H9 (cell line): ENCODE measurements at regions not wholly inside any gene's neighbourhood (a gene's known extent, or its start where the extent isn't known, plus 50 kb on each side); places are given as distances from the start of the nearest gene placed in this dataset.

Source experiments
- DNase-seq: peaks from one replicate; pipeline ENCODE4 v3.0.0-alpha.2; 2017
- H2AFZ ChIP-seq: one replicate; pipeline ENCODE4 v1.6.1; 2013; ENCODE audit warnings: mild to moderate bottlenecking, low read length, control low read depth, moderate library complexity
- H2AK5ac ChIP-seq: 2 replicates; pipeline ENCODE4 v1.6.1; 2013; ENCODE audit warnings: low read length, control low read depth, mixed read lengths; ENCODE audit not compliant: insufficient read length
- H2BK120ac ChIP-seq: one replicate; pipeline ENCODE4 v1.6.1; 2013; ENCODE audit warnings: low read depth, mild to moderate bottlenecking, low read length, control low read depth, inconsistent platforms; ENCODE audit not compliant: poor library complexity, severe bottlenecking
- H2BK12ac ChIP-seq: 2 replicates; pipeline ENCODE4 v1.6.1; 2013; ENCODE audit warnings: low read length, control low read depth, mixed read lengths, low read depth; ENCODE audit not compliant: insufficient read length
- H2BK15ac ChIP-seq: 2 replicates; pipeline ENCODE4 v1.6.1; 2013; ENCODE audit warnings: low read depth, low read length, control low read depth
- H2BK20ac ChIP-seq: one replicate; pipeline ENCODE4 v1.6.1; 2013; ENCODE audit warnings: low read depth, mild to moderate bottlenecking, low read length, control low read depth, inconsistent platforms; ENCODE audit not compliant: poor library complexity, severe bottlenecking
- H2BK5ac ChIP-seq: 2 replicates; pipeline ENCODE4 v1.6.1; 2013; ENCODE audit warnings: low read length, control low read depth, mixed read lengths; ENCODE audit not compliant: insufficient read length
- H3K14ac ChIP-seq: 2 replicates; pipeline ENCODE4 v1.6.1; 2013; ENCODE audit warnings: low read length, control low read depth; ENCODE audit not compliant: insufficient read depth
- H3K18ac ChIP-seq: 2 replicates; pipeline ENCODE4 v1.6.1; 2013; ENCODE audit warnings: low read depth, mild to moderate bottlenecking, mixed read lengths, low read length, control low read depth; ENCODE audit not compliant: insufficient read length
- H3K23ac ChIP-seq: 2 replicates; pipeline ENCODE4 v1.6.1; 2013; ENCODE audit warnings: low read length, control low read depth, mixed read lengths, low read depth; ENCODE audit not compliant: insufficient read length
- H3K23me2 ChIP-seq: 2 replicates; pipeline ENCODE4 v1.6.1; 2013; ENCODE audit warnings: low read depth, mild to moderate bottlenecking, mixed read lengths, low read length, control low read depth; ENCODE audit not compliant: insufficient read length, poor library complexity, severe bottlenecking
- H3K27ac ChIP-seq: 2 replicates; pipeline ENCODE4 v1.5.1; 2013; ENCODE audit warnings: low read length, control low read depth, mixed read lengths, low read depth; ENCODE audit not compliant: insufficient read length
- H3K27me3 ChIP-seq: 2 replicates; pipeline ENCODE4 v1.6.1; 2013; ENCODE audit warnings: low read length, control low read depth, inconsistent platforms; ENCODE audit not compliant: insufficient read depth
- H3K4ac ChIP-seq: 2 replicates; pipeline ENCODE4 v1.6.1; 2013; ENCODE audit warnings: low read depth, mild to moderate bottlenecking, control low read depth, inconsistent platforms, low read length, moderate library complexity
- H3K4me1 ChIP-seq: 2 replicates; pipeline ENCODE4 v1.6.1; 2013; ENCODE audit warnings: low read length, control low read depth, inconsistent platforms; ENCODE audit not compliant: insufficient read depth
- H3K4me2 ChIP-seq: 2 replicates; pipeline ENCODE4 v1.6.1; 2013; ENCODE audit warnings: low read length, control low read depth, mixed read lengths; ENCODE audit not compliant: insufficient read length, insufficient read depth
- H3K56ac ChIP-seq: 2 replicates; pipeline ENCODE4 v1.6.1; 2013; ENCODE audit warnings: low read depth, mild to moderate bottlenecking, mixed read lengths, low read length, control low read depth; ENCODE audit not compliant: insufficient read length
- H3K79me1 ChIP-seq: 2 replicates; pipeline ENCODE4 v1.6.1; 2013; ENCODE audit warnings: low read depth, mild to moderate bottlenecking, moderate library complexity, low read length, control low read depth, inconsistent platforms; ENCODE audit not compliant: insufficient read depth, poor library complexity, severe bottlenecking
- H3K79me2 ChIP-seq: 2 replicates; pipeline ENCODE4 v1.6.1; 2013; ENCODE audit warnings: low read length, control low read depth, inconsistent platforms; ENCODE audit not compliant: insufficient read depth
- H3K9ac ChIP-seq: 2 replicates; pipeline ENCODE4 v1.6.1; 2013; ENCODE audit warnings: low read length, control low read depth, mixed read lengths; ENCODE audit not compliant: insufficient read length; ENCODE audit errors: extremely low read depth
- H3K9me3 ChIP-seq: one replicate; pipeline ENCODE4 v1.6.1; 2013; ENCODE audit warnings: low read depth, low read length, inconsistent platforms; ENCODE audit not compliant: control insufficient read depth
- H3T11ph ChIP-seq: one replicate; pipeline ENCODE4 v1.6.1; 2013; ENCODE audit warnings: mild to moderate bottlenecking, low read length, control low read depth, inconsistent platforms
- H4K20me1 ChIP-seq: one replicate; pipeline ENCODE4 v1.6.1; 2013; ENCODE audit not compliant: control insufficient read depth, insufficient read length, insufficient read depth
- H4K5ac ChIP-seq: 2 replicates; pipeline ENCODE4 v1.6.1; 2013; ENCODE audit warnings: low read depth, mild to moderate bottlenecking, mixed read lengths, low read length, control low read depth; ENCODE audit not compliant: insufficient read length
- H4K8ac ChIP-seq: replicated peaks from 2 replicates; pipeline ENCODE4 v1.6.1; 2013; ENCODE audit warnings: low read length, control low read depth, mixed read lengths, low read depth; ENCODE audit not compliant: insufficient read length
- H4K91ac ChIP-seq: 2 replicates; pipeline ENCODE4 v1.6.1; 2013; ENCODE audit warnings: low read depth, mild to moderate bottlenecking, moderate library complexity, mixed read lengths, low read length, control low read depth; ENCODE audit not compliant: insufficient read length
- H3K27ac Mint-ChIP-seq, 3 experiments: 2 replicates in 2 of 3; 3 replicates in 1 of 3; pipeline ENCODE4 v1.8.0; 2020 to 2021; ENCODE audit warnings: mixed read lengths in 3 of 3, mild to moderate bottlenecking in 1 of 3, moderate library complexity in 1 of 3
- H3K27me3 Mint-ChIP-seq: 2 replicates; pipeline ENCODE4 v1.8.0; 2021; ENCODE audit warnings: low read depth, mild to moderate bottlenecking, moderate library complexity, mixed read lengths
- H3K36me3 Mint-ChIP-seq, 3 experiments: 2 replicates in 2 of 3; 3 replicates in 1 of 3; pipeline ENCODE4 v1.8.0; 2020 to 2021; ENCODE audit warnings: low read depth in 3 of 3, mixed read lengths in 3 of 3; ENCODE audit not compliant: insufficient read depth in 1 of 3
- H3K4me1 Mint-ChIP-seq, 2 experiments: 2 replicates each; pipeline ENCODE4 v1.8.0; 2020; ENCODE audit warnings: mixed read lengths in 2 of 2
- H3K4me3 Mint-ChIP-seq, 2 experiments: 2 replicates in 1 of 2; 3 replicates in 1 of 2; pipeline ENCODE4 v1.8.0; 2020 to 2021; ENCODE audit warnings: mild to moderate bottlenecking in 2 of 2, mixed read lengths in 2 of 2, moderate library complexity in 1 of 2
- H3K9me3 Mint-ChIP-seq, 2 experiments: 2 replicates in 1 of 2; 3 replicates in 1 of 2; pipeline ENCODE4 v1.8.0; 2020; ENCODE audit warnings: mild to moderate bottlenecking in 2 of 2, mixed read lengths in 2 of 2, moderate library complexity in 1 of 2
- CTCF ChIP-seq: fragments of 200-600 bp; sonication (generic); conservative IDR thresholded peaks from 3 replicates; pipeline ENCODE4 v1.8.0; 2021; ENCODE audit warnings: antibody characterized with exemption, mild to moderate bottlenecking
- WGBS: extraction: QIAGEN DNeasy Blood & Tissue Kit; methylation state at CpG from one replicate; pipeline ENCODE4 v1.1.7; 2013; ENCODE audit warnings: missing lambda C conversion rate, low lambda C conversion rate, mixed read lengths; ENCODE audit not compliant: insufficient read length; ENCODE audit errors: extremely low coverage; 5-methylcytosine and 5-hydroxymethylcytosine counted together

- no peaks in the 10 kb centered on the region for H3K27me3 ChIP-seq
- no peak overlapping the region for H2BK20ac ChIP-seq
- no peak overlapping the region for H3K27ac ChIP-seq
- no peaks in the 10 kb centered on the region for H3K79me1 ChIP-seq
- no peak overlapping the region for H2AK5ac ChIP-seq
- H4K20me1 ChIP-seq = no peaks in the 10 kb centered on the region
- H3K18ac ChIP-seq = no peak overlapping the region
- no peak overlapping the region for H2AFZ ChIP-seq
- H2BK120ac ChIP-seq = no peak overlapping the region
- no peak overlapping the region for H4K5ac ChIP-seq
- no peaks in the 10 kb centered on the region for H3K27me3 Mint-ChIP-seq
- no peaks in the 10 kb centered on the region for H3K23me2 ChIP-seq
- no peak overlapping the region for H3K9ac ChIP-seq
- H3K4ac ChIP-seq = no peak overlapping the region
- H3K9me3 Mint-ChIP-seq = no peaks in the 10 kb centered on the region
- no peak overlapping the region for H3T11ph ChIP-seq
- H3K27ac Mint-ChIP-seq = no peak overlapping the region
- H4K8ac ChIP-seq = no peak overlapping the region
- no peak overlapping the region for H3K23ac ChIP-seq
- no peak overlapping the region for H3K4me3 Mint-ChIP-seq
- DNase-seq = no peak
- no peak overlapping the region for H4K91ac ChIP-seq
- no CpG with 5 or more reads among the region's 3 CpGs for WGBS
- no peak overlapping the region for H2BK15ac ChIP-seq
- no peaks in the 10 kb centered on the region for H3K79me2 ChIP-seq
- H3K14ac ChIP-seq = no peak overlapping the region
- H3K56ac ChIP-seq = no peak overlapping the region
- H2BK12ac ChIP-seq = no peak overlapping the region
- H3K36me3 Mint-ChIP-seq = no peaks in the 10 kb centered on the region
- H2BK5ac ChIP-seq = no peak overlapping the region
- no peaks in the 10 kb centered on the region for H3K4me1 Mint-ChIP-seq
- H3K4me2 ChIP-seq = no peak overlapping the region
- TF ChIP-seq CTCF = no peak
- no peaks in the 10 kb centered on the region; the same call in 1 of the 2 replicates for H3K4me1 ChIP-seq
- H3K9me3 ChIP-seq = no peaks in the 10 kb centered on the region
Observed at GRCh38 chr16:52837251-52837650, 215.4 kb downstream of the CHD9NB start.
